MM.1S (cell line): ENCODE measurements at regions not wholly inside any gene's neighbourhood (a gene's known extent, or its start where the extent isn't known, plus 50 kb on each side); places are given as distances from the start of the nearest gene placed in this dataset.

Experiments used
- DNase-seq: peaks from one replicate; pipeline ENCODE4 v3.0.0-alpha.2; 2015
- H2AFZ ChIP-seq: fragments of 300-600 bp; sonication (generic); 2 replicates; pipeline ENCODE4 v1.6.0; 2016; ENCODE audit warnings: antibody characterized with exemption, low read length
- H3F3A ChIP-seq: fragments of 300-600 bp; sonication (generic); 2 replicates; pipeline ENCODE4 v1.6.1; 2016; ENCODE audit warnings: mild to moderate bottlenecking, antibody characterized with exemption, low read length, moderate library complexity, mixed read lengths; ENCODE audit not compliant: insufficient read depth
- H3K27ac ChIP-seq: fragments of 300-600 bp; sonication (generic); 2 replicates; pipeline ENCODE4 v1.5.1; 2016; ENCODE audit warnings: mild to moderate bottlenecking, low read length
- H3K27me3 ChIP-seq: fragments of 300-600 bp; sonication (generic); replicated peaks from 2 replicates; pipeline ENCODE4 v1.6.0; 2016; ENCODE audit warnings: low read length; ENCODE audit not compliant: insufficient read depth
- H3K36me3 ChIP-seq: fragments of 300-600 bp; sonication (generic); replicated peaks from 2 replicates; pipeline ENCODE4 v1.6.1; 2016; ENCODE audit warnings: mild to moderate bottlenecking, low read length, mixed read lengths; ENCODE audit not compliant: insufficient read depth
- H3K4me1 ChIP-seq: fragments of 300-600 bp; sonication (generic); 2 replicates; pipeline ENCODE4 v1.6.1; 2016; ENCODE audit warnings: low read length, mixed read lengths
- H3K4me2 ChIP-seq: fragments of 300-600 bp; sonication (generic); 2 replicates; pipeline ENCODE4 v1.6.0; 2016; ENCODE audit warnings: low read depth, low read length
- H3K4me3 ChIP-seq: fragments of 300-600 bp; sonication (generic); 2 replicates; pipeline ENCODE4 v1.5.1; 2016; ENCODE audit warnings: low read length, mixed read lengths
- H3K79me2 ChIP-seq: fragments of 300-600 bp; sonication (generic); 2 replicates; pipeline ENCODE4 v1.6.1; 2016; ENCODE audit warnings: mixed run types, low read length, mixed read lengths
- H3K9ac ChIP-seq: fragments of 300-600 bp; sonication (generic); 2 replicates; pipeline ENCODE4 v1.6.1; 2016; ENCODE audit warnings: low read length, mixed read lengths
- H3K9me2 ChIP-seq: fragments of 300-600 bp; sonication (generic); replicated peaks from 2 replicates; pipeline ENCODE4 v1.6.1; 2016; ENCODE audit warnings: mild to moderate bottlenecking, low read length, mixed read lengths; ENCODE audit not compliant: insufficient read depth
- H3K9me3 ChIP-seq: fragments of 300-600 bp; sonication (generic); replicated peaks from 2 replicates; pipeline ENCODE4 v1.6.1; 2016; ENCODE audit warnings: mild to moderate bottlenecking, low read length, mixed read lengths; ENCODE audit not compliant: insufficient read depth
- H4K20me1 ChIP-seq: fragments of 300-600 bp; sonication (generic); 2 replicates; pipeline ENCODE4 v1.6.1; 2016; ENCODE audit warnings: mild to moderate bottlenecking, low read length, moderate library complexity, mixed read lengths; ENCODE audit not compliant: insufficient read depth
- CTCF ChIP-seq: fragments of 300-600 bp; sonication (generic); IDR thresholded peaks from 2 replicates; pipeline ENCODE4 v1.5.1; 2016; ENCODE audit warnings: antibody characterized with exemption, low read length, mixed read lengths
- EZH2 ChIP-seq: fragments of 300-600 bp; sonication (generic); optimal IDR thresholded peaks from 2 replicates; pipeline ENCODE3; 2017; ENCODE audit warnings: low read depth, mild to moderate bottlenecking, antibody characterized with exemption, low read length, mixed read lengths
- EZH2phosphoT487 ChIP-seq: fragments of 300-600 bp; sonication (generic); IDR thresholded peaks from 2 replicates; pipeline ENCODE4 v1.6.1; 2018; ENCODE audit warnings: antibody characterized with exemption, low read length

DNA sequence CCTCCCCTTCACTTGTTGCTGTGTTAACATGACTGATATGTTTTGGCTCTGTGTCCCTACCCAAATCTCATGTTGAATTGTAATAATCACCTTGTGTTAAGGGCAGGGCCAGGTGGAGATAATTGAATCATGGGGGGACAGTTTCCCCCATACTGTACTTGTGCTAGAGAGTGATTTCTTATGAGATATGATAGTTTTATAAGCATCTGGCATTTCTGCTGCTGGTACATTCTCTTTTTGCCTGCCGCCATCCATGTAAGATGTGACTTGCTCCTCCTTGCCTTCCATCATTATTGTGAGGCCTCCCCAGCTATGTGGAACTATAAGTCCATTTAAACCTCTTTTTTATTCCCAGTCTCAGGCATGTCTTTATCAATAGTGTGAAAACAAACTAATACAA lies 185.0 kb downstream of the TBX18 start:
- Histone ChIP-seq H3K9me2 (no peaks in the 10 kb centered on the region), H3K36me3 (no peaks in the 10 kb centered on the region), H3K9me3 (no peaks in the 10 kb centered on the region), H4K20me1 (no peaks in the 10 kb centered on the region), H3K9ac (no peak overlapping the region), H2AFZ (no peak overlapping the region), H3K4me3 (no peak overlapping the region), H3F3A (peaks cover 25% of the 10 kb centered on the region), H3K27ac (no peak overlapping the region), H3K4me2 (no peak overlapping the region), H3K4me1 (peaks cover 33% of the 10 kb centered on the region), H3K79me2 (no peaks in the 10 kb centered on the region), H3K27me3 (no peaks in the 10 kb centered on the region; the same call in 1 of the 2 replicates)
- TF ChIP-seq CTCF (no peak), EZH2 (no peak)
- DNase-seq = no peak

GRCh38 chr6:84576029-84576428 lies 188.4 kb downstream of the TBX18 start:
- Histone ChIP-seq H3K9me3 (no peaks in the 10 kb centered on the region), H3K9ac (no peak overlapping the region), H3K4me3 (no peak overlapping the region), H3K27ac (peak overlapping the region; percentile 49; the same call in 1 of the 2 replicates), H3K4me2 (peak overlapping the region; percentile 53), H3K9me2 (no peaks in the 10 kb centered on the region), H3K27me3 (no peaks in the 10 kb centered on the region; the same call in 1 of the 2 replicates), H2AFZ (no peak overlapping the region), H4K20me1 (no peaks in the 10 kb centered on the region), H3F3A (peaks cover 19% of the 10 kb centered on the region), H3K36me3 (no peaks in the 10 kb centered on the region), H3K4me1 (peaks cover 21% of the 10 kb centered on the region), H3K79me2 (no peaks in the 10 kb centered on the region)
- no peak for DNase-seq
- TF ChIP-seq EZH2 (no peak), CTCF (no peak), EZH2phosphoT487 (no peak)

- Histone ChIP-seq H3K4me3 (no peak overlapping the region), H3K36me3 (no peaks in the 10 kb centered on the region), H3K9ac (no peak overlapping the region), H3K27me3 (no peaks in the 10 kb centered on the region; the same call in 1 of the 2 replicates), H3K4me2 (peak overlapping the region; percentile 53), H3K27ac (peak overlapping the region; percentile 49; the same call in 1 of the 2 replicates), H3K79me2 (no peaks in the 10 kb centered on the region), H3F3A (peaks cover 17% of the 10 kb centered on the region), H3K9me3 (no peaks in the 10 kb centered on the region), H2AFZ (no peak overlapping the region), H4K20me1 (no peaks in the 10 kb centered on the region), H3K4me1 (peaks cover 21% of the 10 kb centered on the region), H3K9me2 (no peaks in the 10 kb centered on the region)
- peak; percentile 82 for DNase-seq
- TF ChIP-seq CTCF (no peak), EZH2phosphoT487 (no peak), EZH2 (no peak)
Observed at GRCh38 chr6:84575264-84575663, 189.1 kb downstream of the TBX18 start.
